Neutrophil (primary cell): ENCODE measurements at regions not wholly inside any gene's neighbourhood (a gene's known extent, or its start where the extent isn't known, plus 50 kb on each side); places are given as distances from the start of the nearest gene placed in this dataset.
A peak's percentile ranks its signal among the peaks of the same experiment; 100 is the strongest.

ENCODE experiments used
- H3K27ac ChIP-seq: fragments of 200-600 bp; sonication (generic); 2 replicates; pipeline ENCODE4 v1.5.1; 2016; ENCODE audit warnings: mild to moderate bottlenecking, moderate library complexity
- H3K27me3 ChIP-seq: fragments of 200-600 bp; sonication (generic); 2 replicates; pipeline ENCODE4 v1.6.0; 2016; ENCODE audit warnings: mild to moderate bottlenecking
- H3K36me3 ChIP-seq: fragments of 200-600 bp; sonication (generic); 2 replicates; pipeline ENCODE4 v1.5.1; 2017
- H3K4me1 ChIP-seq, 2 experiments: fragments of 200-600 bp in 1 of 2; sonication (generic) in 1 of 2; 1 replicate in 1 of 2; 2 replicates in 1 of 2; pipeline versions ENCODE4 v1.5.1 to v1.6.1; 2013 to 2016; ENCODE audit warnings: low read depth in 1 of 2, low read length in 1 of 2, mild to moderate bottlenecking in 1 of 2, moderate library complexity in 1 of 2; ENCODE audit not compliant: control insufficient read depth in 1 of 2, insufficient read depth in 1 of 2
- H3K4me3 ChIP-seq, 2 experiments: fragments of 200-600 bp in 1 of 2; sonication (generic) in 1 of 2; 1 replicate in 1 of 2; 2 replicates in 1 of 2; pipeline ENCODE4 v1.5.1; 2013 to 2016; ENCODE audit warnings: low read depth in 1 of 2, low read length in 1 of 2, mild to moderate bottlenecking in 1 of 2, moderate library complexity in 1 of 2
- H3K9me3 ChIP-seq: fragments of 200-600 bp; sonication (generic); 2 replicates; pipeline ENCODE4 v1.5.1; 2016
- CTCF ChIP-seq: fragments of 200-600 bp; sonication (generic); IDR thresholded peaks from 2 replicates; pipeline ENCODE4 v1.5.1; 2016; ENCODE audit warnings: antibody characterized with exemption

DNA sequence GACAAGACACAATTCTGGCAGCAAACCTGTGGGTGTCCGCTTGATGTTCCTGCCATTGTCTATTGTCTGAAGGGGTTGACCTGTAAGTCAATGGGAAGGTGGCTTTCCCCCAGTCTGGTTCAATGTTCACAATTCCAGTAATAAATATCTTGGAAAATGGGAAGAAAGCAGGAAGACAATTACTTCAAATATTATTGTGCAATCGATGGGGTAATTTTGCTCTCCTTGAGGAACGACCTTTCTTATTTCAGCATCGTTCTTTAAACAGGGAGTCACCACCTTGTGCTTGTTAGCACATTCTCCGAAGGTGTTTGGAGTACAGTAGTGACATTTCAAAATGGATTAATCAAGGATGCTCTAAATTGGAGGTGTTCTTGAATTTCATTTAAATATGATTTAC, 136.9 kb downstream of the BTBD3 start:
- Histone ChIP-seq H3K27me3 (no peaks in the 10 kb centered on the region), H3K9me3 (no peaks in the 10 kb centered on the region), H3K36me3 (no peaks in the 10 kb centered on the region), H3K4me3 (no peak overlapping the region), H3K4me1 (peaks cover 42 to 47% of the 10 kb centered on the region in 2 experiments), H3K27ac (peak overlapping the region; percentile 65)
- no peak for TF ChIP-seq CTCF

GRCh38 chr20:12055161-12055560, 137.5 kb downstream of the BTBD3 start:
- Histone ChIP-seq H3K27ac (peak overlapping the region; percentile 65), H3K27me3 (no peaks in the 10 kb centered on the region), H3K4me1 (peaks cover 42 to 47% of the 10 kb centered on the region in 2 experiments), H3K9me3 (no peaks in the 10 kb centered on the region), H3K36me3 (no peaks in the 10 kb centered on the region), H3K4me3 (no peak overlapping the region)
- TF ChIP-seq CTCF: no peak

DNA sequence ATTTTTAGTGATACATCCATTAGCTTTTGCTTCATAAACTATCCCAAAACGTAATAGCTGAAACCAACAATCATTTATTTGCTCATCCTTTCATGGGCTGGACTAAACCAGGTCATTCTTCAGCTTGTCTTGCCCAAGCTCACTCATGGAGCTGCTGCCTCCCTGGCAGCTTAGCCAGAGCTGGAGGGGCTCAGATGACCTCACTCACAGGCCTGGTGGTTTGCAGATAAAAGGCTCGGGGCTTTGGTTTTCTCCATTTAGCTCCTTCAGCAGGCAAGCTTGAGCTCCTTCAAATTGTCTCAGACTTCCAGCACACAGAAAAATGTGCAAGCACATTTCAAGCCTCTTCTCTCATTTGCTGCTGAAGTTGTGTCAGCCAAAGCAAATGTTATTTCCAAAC, 139.1 kb downstream of the BTBD3 start:
- Histone ChIP-seq H3K9me3 (no peaks in the 10 kb centered on the region), H3K27me3 (no peaks in the 10 kb centered on the region), H3K4me3 (no peak overlapping the region), H3K27ac (no peak overlapping the region), H3K36me3 (no peaks in the 10 kb centered on the region), H3K4me1 (peaks cover 33 to 37% of the 10 kb centered on the region in 2 experiments)
- TF ChIP-seq CTCF: no peak

DNA sequence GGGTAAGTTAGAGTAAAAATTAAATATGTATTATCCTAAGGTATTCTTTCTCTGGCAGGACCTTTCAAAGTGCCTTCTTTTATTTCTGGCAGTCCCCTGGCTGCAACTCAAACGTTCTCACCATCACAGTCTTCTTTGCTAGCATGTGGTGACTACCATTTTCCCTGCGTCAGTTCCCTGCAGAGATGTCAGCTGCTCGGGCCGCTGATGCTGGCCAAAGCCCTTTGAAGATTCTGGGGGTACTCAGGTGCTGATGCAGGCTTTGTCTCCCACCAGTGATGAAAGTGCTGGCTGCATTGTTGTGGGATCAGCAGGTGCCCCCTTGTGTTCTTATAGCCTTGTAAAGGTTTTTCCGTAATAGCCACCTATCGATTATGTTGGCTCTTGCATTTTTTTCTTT, 140.1 kb downstream of the BTBD3 start:
- TF ChIP-seq CTCF: no peak
- no peak overlapping the region for H3K27ac ChIP-seq
- H3K9me3 ChIP-seq: no peaks in the 10 kb centered on the region
- H3K4me1 ChIP-seq: peaks cover 24 to 27% of the 10 kb centered on the region in 2 experiments
- H3K4me3 ChIP-seq: no peak overlapping the region
- no peaks in the 10 kb centered on the region for H3K36me3 ChIP-seq
- no peaks in the 10 kb centered on the region for H3K27me3 ChIP-seq

- TF ChIP-seq CTCF: no peak
- Histone ChIP-seq H3K27ac (no peak overlapping the region), H3K36me3 (no peaks in the 10 kb centered on the region), H3K9me3 (no peaks in the 10 kb centered on the region), H3K4me1 (peaks cover 20 to 23% of the 10 kb centered on the region in 2 experiments), H3K27me3 (no peaks in the 10 kb centered on the region), H3K4me3 (no peak overlapping the region)
Observed at GRCh38 chr20:12058216-12058615, 140.5 kb downstream of the BTBD3 start.

DNA sequence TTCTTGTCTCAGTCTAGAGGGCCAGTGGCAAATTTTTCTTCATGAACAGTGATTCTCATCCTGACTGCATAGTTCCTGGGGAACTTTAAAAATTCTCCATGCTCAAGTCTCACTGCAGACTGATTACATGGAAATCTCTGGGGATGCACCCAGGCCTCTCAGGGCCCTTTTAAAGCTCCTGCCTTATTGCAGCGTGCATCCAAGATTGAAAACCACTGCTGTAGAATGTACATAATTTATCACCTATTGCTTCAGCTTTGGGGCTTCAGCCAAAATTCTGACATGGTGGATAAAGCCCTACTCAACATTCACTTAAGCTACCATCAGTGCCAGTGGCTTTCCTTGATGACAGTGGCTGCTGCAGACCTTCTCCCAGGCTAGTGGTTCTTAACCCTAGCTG, 143.8 kb downstream of the BTBD3 start:
- H3K27ac ChIP-seq: no peak overlapping the region
- no peak for TF ChIP-seq CTCF

More for the DNA sequence above, 143.8 kb downstream of the BTBD3 start:
- Histone ChIP-seq H3K4me3 (no peak overlapping the region), H3K4me1 (no peaks in the 10 kb centered on the region), H3K36me3 (no peaks in the 10 kb centered on the region), H3K9me3 (no peaks in the 10 kb centered on the region), H3K27me3 (no peaks in the 10 kb centered on the region)
